OCI-LY1 (cell line): ENCODE measurements at regions not wholly inside any gene's neighbourhood (a gene's known extent, or its start where the extent isn't known, plus 50 kb on each side); places are given as distances from the start of the nearest gene placed in this dataset.

Source experiments
- H2AFZ ChIP-seq: fragments of 200-600 bp; sonication (generic), shearing (Covaris generic); 2 replicates; pipeline ENCODE4 v1.6.0; 2014; ENCODE audit warnings: antibody characterized with exemption, mild to moderate bottlenecking, low read length
- H3F3A ChIP-seq: fragments of 200-600 bp; sonication (generic), shearing (Covaris generic); 2 replicates; pipeline ENCODE4 v1.6.0; 2014; ENCODE audit warnings: mild to moderate bottlenecking, antibody characterized with exemption, low read length, moderate library complexity; ENCODE audit not compliant: insufficient read depth
- H3K27ac ChIP-seq: fragments of 200-600 bp; sonication (generic); 2 replicates; pipeline ENCODE4 v1.5.1; 2014; ENCODE audit warnings: low read length, mixed run types, mild to moderate bottlenecking, low read depth; ENCODE audit not compliant: poor library complexity, severe bottlenecking
- H3K27me3 ChIP-seq: fragments of 200-600 bp; sonication (generic); 2 replicates; pipeline ENCODE4 v1.6.0; 2014; ENCODE audit warnings: antibody characterized with exemption, mild to moderate bottlenecking, low read length, moderate library complexity; ENCODE audit not compliant: insufficient read depth
- H3K36me3 ChIP-seq: fragments of 200-600 bp; sonication (generic); 2 replicates; pipeline ENCODE4 v1.6.1; 2014; ENCODE audit warnings: mild to moderate bottlenecking, antibody characterized with exemption, low read length, moderate library complexity, mixed read lengths; ENCODE audit not compliant: insufficient read depth
- H3K4me1 ChIP-seq: fragments of 200-600 bp; sonication (generic); 2 replicates; pipeline ENCODE4 v1.5.1; 2014; ENCODE audit warnings: mild to moderate bottlenecking, low read length, moderate library complexity; ENCODE audit not compliant: insufficient read depth, severe bottlenecking
- H3K4me2 ChIP-seq: fragments of 200-600 bp; sonication (generic), shearing (Covaris generic); 2 replicates; pipeline ENCODE4 v1.6.1; 2014; ENCODE audit warnings: low read length
- H3K4me3 ChIP-seq: fragments of 200-600 bp; sonication (generic); 2 replicates; pipeline ENCODE4 v1.5.1; 2014; ENCODE audit warnings: low read length, low read depth, mild to moderate bottlenecking, mixed read lengths; ENCODE audit not compliant: poor library complexity, severe bottlenecking
- H3K79me2 ChIP-seq: fragments of 200-600 bp; shearing (Covaris generic); 2 replicates; pipeline ENCODE4 v1.6.1; 2016; ENCODE audit warnings: mixed run types, low read length, mixed read lengths; ENCODE audit not compliant: insufficient read depth
- H3K9ac ChIP-seq: fragments of 200-600 bp; sonication (generic), shearing (Covaris generic); 2 replicates; pipeline ENCODE4 v1.6.1; 2014; ENCODE audit warnings: mild to moderate bottlenecking, low read length, mixed read lengths
- H3K9me2 ChIP-seq: fragments of 200-600 bp; sonication (generic), shearing (Covaris generic); 2 replicates; pipeline ENCODE4 v1.6.1; 2014; ENCODE audit warnings: low read depth, mild to moderate bottlenecking, low read length, mixed read lengths
- H3K9me3 ChIP-seq: fragments of 200-600 bp; shearing (Covaris generic); 2 replicates; pipeline ENCODE4 v1.6.1; 2014; ENCODE audit warnings: low read length, mixed read lengths
- H4K20me1 ChIP-seq: fragments of 200-600 bp; sonication (generic), shearing (Covaris generic); 2 replicates; pipeline ENCODE4 v1.6.0; 2016; ENCODE audit warnings: mild to moderate bottlenecking, low read length; ENCODE audit not compliant: insufficient read depth
- CTCF ChIP-seq: fragments of 200-600 bp; sonication (generic), shearing (Covaris generic); IDR thresholded peaks from 2 replicates; pipeline ENCODE4 v1.5.1; 2017; ENCODE audit warnings: mild to moderate bottlenecking, antibody characterized with exemption, low read length, moderate library complexity, mixed read lengths
- EZH2 ChIP-seq: fragments of 200-600 bp; sonication (generic), shearing (Covaris generic); IDR thresholded peaks from 2 replicates; pipeline ENCODE4 v1.8.0; 2017; ENCODE audit warnings: borderline replicate concordance, mixed run types, mild to moderate bottlenecking, antibody characterized with exemption, low read length, moderate library complexity, mixed read lengths

- Histone ChIP-seq H3K4me2 (no peak overlapping the region), H3K79me2 (no peaks in the 10 kb centered on the region), H3K36me3 (no peaks in the 10 kb centered on the region), H3K9ac (no peak overlapping the region), H3K9me3 (no peaks in the 10 kb centered on the region), H3K4me1 (no peaks in the 10 kb centered on the region), H3K27ac (no peak overlapping the region), H2AFZ (no peak overlapping the region), H3K9me2 (no peaks in the 10 kb centered on the region), H3K27me3 (peaks cover 4% of the 10 kb centered on the region; the same call in 1 of the 2 replicates), H3F3A (no peaks in the 10 kb centered on the region), H3K4me3 (no peak overlapping the region), H4K20me1 (no peaks in the 10 kb centered on the region)
- no peak for TF ChIP-seq EZH2
- TF ChIP-seq CTCF, result no peak
These were observed 276.7 kb upstream of the ADRA1B start for GRCh38 chr5:159639590-159639989.

- H3K9ac ChIP-seq, result no peak overlapping the region
- no peak overlapping the region for H3K27ac ChIP-seq
- H3K4me3 ChIP-seq, result no peak overlapping the region
- no peaks in the 10 kb centered on the region for H3K79me2 ChIP-seq
- no peak overlapping the region for H3K4me2 ChIP-seq
- no peak for TF ChIP-seq EZH2
- no peak for TF ChIP-seq CTCF
- H3K36me3 ChIP-seq, result no peaks in the 10 kb centered on the region
- peaks cover 4% of the 10 kb centered on the region; the same call in 1 of the 2 replicates for H3K27me3 ChIP-seq
- H3F3A ChIP-seq, result no peaks in the 10 kb centered on the region
- H3K4me1 ChIP-seq, result no peaks in the 10 kb centered on the region
- no peaks in the 10 kb centered on the region for H4K20me1 ChIP-seq
- no peak overlapping the region for H2AFZ ChIP-seq
- no peaks in the 10 kb centered on the region for H3K9me3 ChIP-seq
- no peaks in the 10 kb centered on the region for H3K9me2 ChIP-seq
These were observed 275.8 kb upstream of the ADRA1B start for GRCh38 chr5:159640446-159640845.

GRCh38 chr5:159640921-159641320 is 275.4 kb upstream of the ADRA1B start:
- no peak for TF ChIP-seq EZH2

GRCh38 chr5:159641371-159642039 is 274.8 kb upstream of the ADRA1B start:
- Histone ChIP-seq H4K20me1 (no peaks in the 10 kb centered on the region), H3K27me3 (peaks cover 4% of the 10 kb centered on the region; the same call in 1 of the 2 replicates), H3K9ac (no peak overlapping the region), H3K79me2 (no peaks in the 10 kb centered on the region), H3K4me1 (no peaks in the 10 kb centered on the region), H3K4me3 (no peak overlapping the region), H3K9me2 (no peaks in the 10 kb centered on the region), H3F3A (no peaks in the 10 kb centered on the region), H3K27ac (no peak overlapping the region), H3K9me3 (no peaks in the 10 kb centered on the region), H2AFZ (no peak overlapping the region), H3K4me2 (no peak overlapping the region), H3K36me3 (no peaks in the 10 kb centered on the region)
- TF ChIP-seq EZH2 (no peak), CTCF (no peak)

More at GRCh38 chr5:159640921-159641320, 275.4 kb upstream of the ADRA1B start:
- Histone ChIP-seq H3F3A (no peaks in the 10 kb centered on the region), H2AFZ (no peak overlapping the region), H3K4me2 (no peak overlapping the region), H3K79me2 (no peaks in the 10 kb centered on the region), H4K20me1 (no peaks in the 10 kb centered on the region), H3K9ac (no peak overlapping the region), H3K36me3 (no peaks in the 10 kb centered on the region), H3K9me3 (no peaks in the 10 kb centered on the region), H3K27ac (no peak overlapping the region), H3K4me3 (no peak overlapping the region), H3K9me2 (no peaks in the 10 kb centered on the region), H3K4me1 (no peaks in the 10 kb centered on the region), H3K27me3 (peaks cover 4% of the 10 kb centered on the region; the same call in 1 of the 2 replicates)
